Stimulated activated CD8-positive, alpha-beta memory T cell treated with anti-CD3 and anti-CD28 coated beads, Interleukin-12 subunit alpha, Interleukin-12 subunit beta, amount 100 ng/mL, for 1 hour (primary cell): ENCODE measurements at regions not wholly inside any gene's neighbourhood (a gene's known extent, or its start where the extent isn't known, plus 50 kb on each side); places are given as distances from the start of the nearest gene placed in this dataset.
"Not testable (repeated sequence)": the region's sequence is repeated elsewhere in the genome, so short reads cannot be mapped to it uniquely, and the experiment has no call there.

Experiments
- DNase-seq: peaks from one replicate; pipeline ENCODE4 v3.0.0-alpha.2; 2020; ENCODE audit warnings: low read depth

- DNase-seq = no peak
These were observed 342.7 kb upstream of the SGCG start for GRCh38 chr13:22837980-22838647.

GRCh38 chr13:22839603-22840530, 340.9 kb upstream of the SGCG start:
- DNase-seq = no peak

GRCh38 chr13:22846551-22846950, 334.2 kb upstream of the SGCG start:
- no peak for DNase-seq

GRCh38 chr13:22848539-22849052, 332.2 kb upstream of the SGCG start:
- DNase-seq = no peak

- no peak for DNase-seq
These were observed 324.9 kb upstream of the SGCG start for GRCh38 chr13:22855926-22856325.

GRCh38 chr13:22858980-22859379, 321.8 kb upstream of the SGCG start:
- not testable (repeated sequence) for DNase-seq

GRCh38 chr13:22859411-22859810, 321.4 kb upstream of the SGCG start:
- not testable (repeated sequence) for DNase-seq

- DNase-seq = no peak
These were observed 318.8 kb upstream of the SGCG start for GRCh38 chr13:22861958-22862466.

- DNase-seq = no peak
These were observed 318.3 kb upstream of the SGCG start for GRCh38 chr13:22862478-22862877.

GRCh38 chr13:22866221-22866620, 314.6 kb upstream of the SGCG start:
- DNase-seq = no peak

GRCh38 chr13:22871231-22871630, 309.5 kb upstream of the SGCG start:
- DNase-seq = no peak

GRCh38 chr13:22874839-22875238, 305.9 kb upstream of the SGCG start:
- no peak for DNase-seq

- no peak for DNase-seq
These were observed 303.4 kb upstream of the SGCG start for GRCh38 chr13:22877421-22877820.

- no peak for DNase-seq
These were observed 299.7 kb upstream of the SGCG start for GRCh38 chr13:22880741-22881720.

- DNase-seq = not testable (repeated sequence)
These were observed 298.8 kb upstream of the SGCG start for GRCh38 chr13:22881721-22882608.

GRCh38 chr13:22883262-22883840, 297.4 kb upstream of the SGCG start:
- DNase-seq = no peak

GRCh38 chr13:22883956-22884355, 296.8 kb upstream of the SGCG start:
- no peak for DNase-seq

- not testable (repeated sequence) for DNase-seq
These were observed 294.7 kb upstream of the SGCG start for GRCh38 chr13:22886061-22886460.

GRCh38 chr13:22889376-22889775, 291.4 kb upstream of the SGCG start:
- DNase-seq = not testable (repeated sequence)

- no peak for DNase-seq
These were observed 287.6 kb upstream of the SGCG start for GRCh38 chr13:22893204-22893603.
